GM19240 (cell line): ENCODE measurements at regions not wholly inside any gene's neighbourhood (a gene's known extent, or its start where the extent isn't known, plus 50 kb on each side); places are given as distances from the start of the nearest gene placed in this dataset.
"Not testable (repeated sequence)": the region's sequence is repeated elsewhere in the genome, so short reads cannot be mapped to it uniquely, and the experiment has no call there.

Source experiments
- DNase-seq: peaks from one replicate; pipeline ENCODE4 v3.0.0; 2011; ENCODE audit warnings: low spot score; ENCODE audit not compliant: insufficient read length

- DNase-seq, result not testable (repeated sequence)
Observed at GRCh38 chr16:22572331-22573224, 61.9 kb downstream of the NPIPB5 start.

- not testable (repeated sequence) for DNase-seq
Observed at GRCh38 chr16:22573225-22573530, 62.5 kb downstream of the NPIPB5 start.

DNA sequence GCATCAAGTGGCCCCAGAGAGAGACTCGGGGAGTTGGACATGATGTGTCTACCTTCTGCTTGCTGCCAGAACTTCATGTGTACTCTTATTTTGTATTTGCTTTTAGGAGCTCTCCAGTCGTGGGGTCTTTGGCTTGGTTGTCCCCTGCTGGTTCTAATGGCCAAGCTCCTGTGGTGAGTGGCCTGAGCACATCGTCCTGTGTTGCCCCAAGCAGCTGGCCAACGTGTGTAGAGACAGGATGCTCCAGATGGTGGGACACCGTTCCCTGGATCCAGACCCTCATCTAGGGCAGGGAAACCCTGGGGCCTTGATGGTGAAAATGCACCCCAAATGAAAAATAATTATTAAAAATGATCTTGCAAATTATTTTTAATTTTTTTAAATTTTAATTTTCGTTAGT lies 65.8 kb downstream of the NPIPB5 start:
- not testable (repeated sequence) for DNase-seq

- DNase-seq, result not testable (repeated sequence)
Observed at GRCh38 chr16:22583195-22583594, 72.5 kb downstream of the NPIPB5 start.

GRCh38 chr16:22584459-22584858 lies 73.8 kb downstream of the NPIPB5 start:
- DNase-seq, result not testable (repeated sequence)

- DNase-seq, result not testable (repeated sequence)
Observed at GRCh38 chr16:22584941-22585340, 74.2 kb downstream of the NPIPB5 start.

DNA sequence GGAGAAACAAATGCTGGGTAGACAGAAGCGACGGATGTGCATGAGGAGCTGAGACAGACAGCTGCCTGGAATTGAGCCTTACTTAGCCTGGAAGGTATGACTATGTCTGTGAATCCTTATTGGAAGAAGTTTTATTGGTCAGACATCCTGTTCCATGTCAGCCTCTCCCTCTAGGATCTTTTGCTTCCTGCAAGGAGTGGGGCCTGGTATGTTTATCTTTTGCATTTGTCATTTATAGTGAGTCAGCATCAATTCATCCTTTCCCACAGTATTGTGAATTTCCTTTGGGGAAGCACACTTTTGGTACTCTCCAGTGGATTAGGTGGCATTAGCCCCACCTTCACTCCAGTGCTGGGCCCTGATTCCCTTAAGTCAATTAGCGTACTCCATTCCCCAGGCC lies 74.7 kb downstream of the NPIPB5 start:
- not testable (repeated sequence) for DNase-seq

DNA sequence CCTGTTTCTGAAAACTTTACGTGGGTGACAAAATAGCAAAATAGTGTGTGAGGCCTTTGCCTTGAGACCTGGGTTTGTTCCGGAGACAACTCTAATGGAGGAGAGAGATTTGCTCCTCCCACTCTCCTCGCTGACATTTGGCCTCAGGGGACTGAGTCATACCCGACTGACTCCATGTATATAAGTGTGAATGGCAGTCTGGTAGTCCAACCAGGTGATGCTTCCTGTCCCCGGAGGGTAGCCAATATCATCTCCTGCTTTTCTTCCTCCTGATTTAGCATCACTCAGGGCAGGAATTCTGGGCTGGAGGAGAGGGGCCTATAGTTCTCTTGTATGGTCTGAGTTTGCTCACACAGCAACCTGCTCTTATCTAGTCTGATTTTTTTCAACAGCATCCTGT lies 76.0 kb downstream of the NPIPB5 start:
- not testable (repeated sequence) for DNase-seq

DNA sequence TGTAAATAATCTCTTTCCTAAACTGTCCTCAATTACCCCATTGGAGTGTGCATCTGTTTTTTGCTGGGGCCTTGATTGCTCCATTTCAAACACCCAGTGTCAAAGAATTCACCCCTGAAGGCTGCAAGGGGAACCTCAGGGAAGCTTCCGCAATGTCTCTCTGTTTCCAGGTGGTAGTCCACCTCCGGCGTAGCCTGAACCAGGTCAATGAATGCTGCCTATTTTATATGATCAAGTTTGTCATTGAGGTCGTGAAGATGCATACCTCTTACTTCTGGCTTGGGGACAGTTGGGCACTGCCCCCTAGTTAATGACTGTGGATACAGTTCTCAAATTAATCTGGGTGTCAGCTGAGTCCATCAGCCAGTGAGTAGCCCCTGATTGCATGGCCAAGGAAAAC lies 79.1 kb downstream of the NPIPB5 start:
- not testable (repeated sequence) for DNase-seq

- not testable (repeated sequence) for DNase-seq
Observed at GRCh38 chr16:22596445-22597045, 85.9 kb downstream of the NPIPB5 start.

DNA sequence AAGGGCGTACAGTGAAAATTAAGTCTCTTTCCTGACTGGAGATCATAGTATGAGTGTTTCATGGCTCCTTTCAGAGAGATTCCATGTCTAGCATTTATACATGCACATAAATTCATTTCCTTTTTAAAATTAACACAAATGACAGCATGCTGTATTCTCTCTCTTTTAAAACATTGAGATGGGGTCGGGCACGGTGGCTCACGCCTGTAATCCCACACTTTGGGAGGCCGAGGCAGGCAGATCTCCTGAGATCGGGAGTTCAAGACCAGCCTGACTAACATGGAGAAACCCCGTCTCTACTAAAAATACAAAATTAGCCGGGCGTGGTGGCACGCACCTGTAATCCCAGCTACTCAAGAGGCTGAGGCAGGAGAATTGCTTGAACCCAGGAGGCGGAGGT lies 93.1 kb downstream of the NPIPB5 start:
- DNase-seq, result not testable (repeated sequence)

- not testable (repeated sequence) for DNase-seq
Observed at GRCh38 chr16:22606619-22607018, 95.9 kb downstream of the NPIPB5 start.

DNA sequence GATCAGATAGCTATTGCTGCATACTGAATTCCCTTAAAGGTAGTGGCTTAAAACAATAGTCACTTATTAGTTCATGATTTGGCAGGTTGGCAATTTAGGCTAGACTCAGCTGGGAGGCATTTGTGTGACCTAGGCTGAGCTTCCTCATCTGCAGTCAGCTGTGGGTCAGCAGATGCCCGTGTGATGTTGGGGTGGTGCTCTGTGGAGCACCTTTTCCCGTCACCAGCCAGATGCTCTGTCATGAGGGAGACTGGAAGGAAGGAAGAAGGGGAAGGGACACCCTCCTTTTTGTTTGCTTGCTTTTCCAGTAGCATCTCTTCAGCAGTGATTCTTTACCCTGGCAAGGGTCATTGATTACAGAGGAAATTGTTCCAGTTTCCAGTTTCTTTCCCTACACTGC lies 99.1 kb downstream of the NPIPB5 start:
- not testable (repeated sequence) for DNase-seq

DNA sequence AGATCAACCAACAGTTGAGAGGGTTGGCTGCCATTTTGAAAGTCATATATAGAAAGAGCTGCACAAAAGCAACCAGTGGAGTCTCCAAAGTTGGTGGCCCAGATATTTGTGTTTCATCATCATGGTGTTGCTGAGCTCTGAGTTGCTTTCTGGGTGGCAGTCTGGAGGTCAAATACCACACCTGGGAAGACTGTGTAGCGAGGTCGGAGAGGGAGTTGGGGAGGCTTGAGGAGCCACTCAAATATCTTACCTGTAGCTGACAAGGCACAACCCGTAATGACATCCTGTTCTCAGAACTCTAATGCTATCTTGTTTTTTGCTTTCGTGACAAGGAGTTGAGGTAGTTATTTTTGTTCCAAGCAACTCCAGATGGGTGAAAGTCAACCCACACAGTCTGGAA lies 100.4 kb downstream of the NPIPB5 start:
- not testable (repeated sequence) for DNase-seq

DNA sequence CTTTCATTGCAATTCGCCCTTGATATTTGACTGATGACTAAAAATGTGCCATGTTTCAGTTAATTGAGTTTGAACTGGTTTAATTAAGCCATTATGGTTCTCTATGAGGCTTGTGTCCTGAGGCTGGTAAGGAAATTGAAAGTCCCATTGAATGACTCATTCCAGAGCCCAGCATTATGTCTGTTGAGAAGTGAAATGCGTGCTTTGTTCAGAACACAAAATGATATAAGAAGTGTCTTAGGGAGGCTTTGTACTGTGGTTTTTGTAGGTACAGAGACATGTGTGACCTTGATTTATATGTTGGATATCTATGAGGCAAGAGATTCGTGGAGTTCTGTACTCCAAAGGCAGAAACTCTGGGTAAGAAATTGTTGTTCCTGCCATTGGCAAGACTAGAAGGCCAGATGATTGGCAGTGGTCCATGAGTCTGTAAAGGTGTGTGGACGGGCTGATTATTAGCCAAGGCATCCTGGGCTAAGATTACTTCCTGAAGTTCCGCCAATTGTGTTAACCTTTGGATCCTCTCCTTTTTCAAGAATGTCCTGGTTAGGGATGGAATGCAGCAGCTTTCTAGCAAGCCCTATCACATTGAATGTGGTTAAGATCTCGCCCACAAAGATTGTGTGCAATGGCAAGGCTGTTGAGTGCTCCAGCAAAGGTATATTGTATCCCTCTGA lies 103.7 kb downstream of the NPIPB5 start:
- DNase-seq, result no peak

DNA sequence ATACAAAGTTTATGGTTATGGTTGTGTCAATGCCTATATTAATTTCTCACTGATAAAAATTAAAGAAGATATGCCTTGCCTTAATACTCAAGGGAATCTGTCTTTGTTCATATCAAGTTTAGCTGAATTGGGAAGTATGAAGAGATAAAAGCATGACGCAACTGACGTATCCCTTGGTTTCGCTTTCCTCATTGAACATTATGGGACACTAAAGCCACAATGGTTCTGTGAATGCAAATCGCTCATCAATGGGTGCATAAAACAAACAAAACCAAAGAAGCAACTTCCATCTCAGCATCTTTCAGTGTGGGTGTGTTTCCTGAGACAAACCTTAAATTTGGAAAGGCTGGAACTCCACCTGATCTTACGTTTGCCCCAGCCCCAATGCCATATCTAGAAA lies 108.2 kb downstream of the NPIPB5 start:
- no peak for DNase-seq

DNA sequence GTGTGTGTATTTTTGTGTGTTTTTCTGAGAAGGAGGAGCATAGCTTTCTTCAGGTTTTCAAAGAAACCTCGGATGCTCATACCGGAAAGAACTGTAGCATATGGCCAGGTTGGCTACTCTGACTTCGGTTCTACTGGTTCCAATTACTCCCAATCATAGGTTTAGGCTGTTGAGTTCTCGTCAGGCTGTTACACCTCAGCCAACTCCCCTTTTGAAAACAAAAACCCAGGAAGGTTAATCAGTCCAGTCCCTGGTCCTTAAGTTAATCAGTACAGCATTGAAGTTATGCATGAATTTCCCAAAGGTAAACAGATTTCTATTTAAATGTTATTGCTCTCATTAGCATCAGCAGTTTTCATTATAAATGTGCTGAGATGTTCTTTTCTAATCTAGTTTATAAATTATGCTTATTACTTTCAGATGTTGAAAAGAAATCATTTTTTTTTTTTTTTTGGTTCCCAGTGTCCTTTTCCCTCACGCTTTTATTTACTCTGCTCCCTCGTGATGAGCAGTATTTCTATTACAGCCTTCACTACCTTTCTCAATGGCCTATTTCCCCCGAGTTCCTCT lies 111.0 kb downstream of the NPIPB5 start:
- no peak for DNase-seq

DNA sequence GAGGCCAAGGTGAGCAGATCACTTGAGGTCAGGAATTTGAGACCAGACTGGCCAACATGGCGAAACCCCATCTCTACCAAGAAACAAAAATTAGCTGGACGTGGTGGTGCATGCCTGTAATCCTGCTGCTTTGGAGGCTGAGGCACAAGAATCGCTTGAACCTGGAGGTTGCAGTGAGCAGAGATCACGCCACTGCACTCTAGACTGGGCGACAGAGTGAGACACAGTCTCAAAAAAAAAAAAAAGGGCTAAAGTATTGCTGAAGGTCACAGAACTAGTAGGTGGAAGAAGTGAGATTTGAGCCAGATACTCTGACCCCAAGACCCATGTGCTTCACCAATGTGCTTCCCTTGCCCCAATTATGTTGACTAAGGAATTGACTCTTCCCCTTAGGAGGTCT lies 112.0 kb downstream of the NPIPB5 start:
- no peak for DNase-seq

DNA sequence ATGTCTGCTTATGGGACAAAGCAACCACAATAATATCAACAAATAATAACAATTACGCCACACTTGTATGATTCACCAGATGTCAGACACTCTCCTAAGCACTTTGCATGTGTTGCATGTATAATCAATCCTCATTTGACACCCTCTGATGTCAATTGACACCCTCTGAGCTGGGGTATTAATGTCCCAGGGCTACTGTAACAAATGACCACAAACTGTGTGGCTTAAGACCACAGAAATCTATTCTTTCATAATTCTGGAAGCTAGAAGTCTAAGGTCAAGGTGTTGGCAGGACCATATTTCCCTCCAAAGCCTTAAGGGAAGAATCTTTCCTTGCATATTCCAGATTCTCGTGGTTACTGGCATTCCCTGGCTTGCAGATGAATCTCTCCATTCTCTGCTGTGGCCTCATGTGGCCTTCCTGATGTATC lies 112.7 kb downstream of the NPIPB5 start:
- no peak for DNase-seq

GRCh38 chr16:22624038-22624799 lies 113.5 kb downstream of the NPIPB5 start:
- no peak for DNase-seq
